HUES6 (cell line): ENCODE measurements at regions not wholly inside any gene's neighbourhood (a gene's known extent, or its start where the extent isn't known, plus 50 kb on each side); places are given as distances from the start of the nearest gene placed in this dataset.
"Not testable (repeated sequence)": the region's sequence is repeated elsewhere in the genome, so short reads cannot be mapped to it uniquely, and the experiment has no call there.

Experiments
- H3K27ac ChIP-seq: 2 replicates; pipeline ENCODE4 v1.7.0; 2013; ENCODE audit warnings: low read depth, mild to moderate bottlenecking, low read length, inconsistent platforms
- H3K27me3 ChIP-seq: 2 replicates; pipeline ENCODE4 v1.6.1; 2013; ENCODE audit warnings: low read length; ENCODE audit not compliant: control insufficient read depth, insufficient read depth
- H3K36me3 ChIP-seq: 2 replicates; pipeline ENCODE4 v1.6.1; 2013; ENCODE audit warnings: low read length; ENCODE audit not compliant: control insufficient read depth, insufficient read depth
- H3K4me1 ChIP-seq: 2 replicates; pipeline ENCODE4 v1.6.1; 2013; ENCODE audit warnings: low read length; ENCODE audit not compliant: control insufficient read depth, insufficient read depth
- H3K4me3 ChIP-seq: 2 replicates; pipeline ENCODE4 v1.5.1; 2013; ENCODE audit warnings: low read depth, low read length
- H3K9ac ChIP-seq: one replicate; pipeline ENCODE4 v1.6.1; 2013; ENCODE audit warnings: mild to moderate bottlenecking, low read length
- H3K9me3 ChIP-seq: 2 replicates; pipeline ENCODE4 v1.6.1; 2013; ENCODE audit warnings: low read depth, low read length; ENCODE audit not compliant: control insufficient read depth, insufficient read depth

DNA sequence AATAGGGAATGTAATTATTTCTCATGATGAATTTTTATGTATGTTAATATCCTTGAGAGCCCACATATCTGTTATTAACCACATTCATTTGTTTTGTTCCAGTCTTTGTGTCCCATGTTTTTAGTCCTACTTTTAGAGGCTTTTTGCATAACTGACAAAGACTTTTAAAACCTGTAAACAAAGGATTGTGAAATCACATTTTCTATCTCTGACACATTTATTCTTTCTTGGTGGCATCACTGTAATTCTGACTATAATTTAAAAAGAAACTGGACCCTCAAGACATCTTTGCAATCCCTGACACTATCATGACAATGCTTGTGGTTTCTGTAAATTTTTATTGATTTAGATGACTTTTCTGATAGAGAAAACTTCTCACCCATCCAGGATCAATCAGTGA is 313.1 kb downstream of the SIPA1L2 start:
- Histone ChIP-seq H3K9ac (no peak overlapping the region), H3K9me3 (peaks cover 15% of the 10 kb centered on the region; the same call in 1 of the 2 replicates), H3K4me1 (no peaks in the 10 kb centered on the region; the same call in 1 of the 2 replicates)

DNA sequence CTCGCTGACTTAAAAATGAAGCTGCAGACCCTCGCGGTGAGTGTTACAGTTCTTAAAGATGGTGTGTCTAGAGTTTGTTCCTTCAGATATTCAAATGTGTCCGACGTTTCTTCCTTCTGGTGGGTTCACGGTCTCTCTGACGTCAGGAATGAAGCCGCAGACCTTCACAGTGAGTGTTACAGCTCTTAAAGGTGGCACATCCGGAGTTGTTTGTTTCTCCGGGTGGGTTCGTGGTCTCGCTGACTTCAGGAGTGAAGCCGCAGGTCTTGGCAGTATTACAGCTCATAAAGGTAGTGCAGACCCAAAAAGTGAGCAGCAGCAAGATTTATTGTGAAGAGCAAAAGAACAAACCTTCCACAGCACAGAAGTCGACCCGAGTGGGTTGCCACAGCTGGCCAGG is 316.1 kb downstream of the SIPA1L2 start:
- not testable (repeated sequence) for H3K9ac ChIP-seq

More for the DNA sequence above, 313.1 kb downstream of the SIPA1L2 start:
- Histone ChIP-seq H3K36me3 (no peaks in the 10 kb centered on the region), H3K27ac (no peak overlapping the region), H3K4me3 (no peak overlapping the region), H3K27me3 (no peaks in the 10 kb centered on the region)

DNA sequence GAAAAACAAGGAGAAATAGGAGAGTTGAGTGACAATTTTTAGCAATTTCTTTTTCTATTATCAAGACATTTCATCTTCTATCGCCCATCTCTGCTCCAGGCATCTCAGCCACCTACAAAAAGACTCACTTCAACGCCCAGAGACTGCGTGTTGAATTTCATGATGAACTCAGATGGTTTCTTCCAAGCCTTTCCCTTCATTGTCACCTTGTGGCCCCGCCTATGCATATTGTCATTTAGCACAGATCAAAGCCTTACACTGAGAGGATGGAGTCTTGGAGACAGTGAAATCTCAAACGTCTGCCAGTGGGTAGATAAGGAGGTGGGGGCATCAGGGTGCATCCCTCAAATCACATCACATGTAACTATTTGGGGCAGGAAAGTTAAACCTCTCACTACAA is 319.4 kb downstream of the SIPA1L2 start:
- Histone ChIP-seq H3K9me3 (peaks cover 9% of the 10 kb centered on the region; the same call in 1 of the 2 replicates), H3K27ac (no peak overlapping the region), H3K9ac (no peak overlapping the region), H3K4me1 (peaks cover 18% of the 10 kb centered on the region), H3K4me3 (no peak overlapping the region), H3K27me3 (no peaks in the 10 kb centered on the region), H3K36me3 (no peaks in the 10 kb centered on the region)

More for the DNA sequence above, 316.1 kb downstream of the SIPA1L2 start:
- H3K27me3 ChIP-seq, H3K36me3 ChIP-seq, H3K4me1 ChIP-seq, H3K4me3 ChIP-seq, H3K27ac ChIP-seq: not testable (repeated sequence)
- H3K9me3 ChIP-seq: peaks cover 15% of the 10 kb centered on the region; the same call in 1 of the 2 replicates

DNA sequence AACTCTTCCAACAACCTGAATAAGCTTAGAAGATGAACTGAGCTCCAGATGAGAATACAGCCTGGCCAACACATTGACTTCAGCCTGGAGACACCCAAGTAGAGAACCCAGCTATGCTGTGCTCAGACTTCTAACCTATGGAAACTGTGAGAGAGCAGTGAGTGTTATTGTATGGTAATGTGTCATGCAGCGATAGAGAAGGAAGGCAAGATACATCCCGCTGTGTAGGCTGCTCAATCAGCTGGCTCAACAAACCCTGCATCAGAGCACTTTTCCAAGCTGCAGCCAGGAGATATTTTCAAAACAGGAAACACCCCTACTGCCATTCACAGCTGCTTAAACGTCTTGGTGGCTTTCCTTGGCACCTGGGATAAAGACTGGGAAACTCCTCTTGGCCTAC is 321.3 kb downstream of the SIPA1L2 start:
- Histone ChIP-seq H3K4me1 (peaks cover 22% of the 10 kb centered on the region), H3K27ac (no peak overlapping the region), H3K4me3 (no peak overlapping the region), H3K9ac (no peak overlapping the region), H3K9me3 (peaks cover 6% of the 10 kb centered on the region; the same call in 1 of the 2 replicates), H3K36me3 (no peaks in the 10 kb centered on the region), H3K27me3 (no peaks in the 10 kb centered on the region)

DNA sequence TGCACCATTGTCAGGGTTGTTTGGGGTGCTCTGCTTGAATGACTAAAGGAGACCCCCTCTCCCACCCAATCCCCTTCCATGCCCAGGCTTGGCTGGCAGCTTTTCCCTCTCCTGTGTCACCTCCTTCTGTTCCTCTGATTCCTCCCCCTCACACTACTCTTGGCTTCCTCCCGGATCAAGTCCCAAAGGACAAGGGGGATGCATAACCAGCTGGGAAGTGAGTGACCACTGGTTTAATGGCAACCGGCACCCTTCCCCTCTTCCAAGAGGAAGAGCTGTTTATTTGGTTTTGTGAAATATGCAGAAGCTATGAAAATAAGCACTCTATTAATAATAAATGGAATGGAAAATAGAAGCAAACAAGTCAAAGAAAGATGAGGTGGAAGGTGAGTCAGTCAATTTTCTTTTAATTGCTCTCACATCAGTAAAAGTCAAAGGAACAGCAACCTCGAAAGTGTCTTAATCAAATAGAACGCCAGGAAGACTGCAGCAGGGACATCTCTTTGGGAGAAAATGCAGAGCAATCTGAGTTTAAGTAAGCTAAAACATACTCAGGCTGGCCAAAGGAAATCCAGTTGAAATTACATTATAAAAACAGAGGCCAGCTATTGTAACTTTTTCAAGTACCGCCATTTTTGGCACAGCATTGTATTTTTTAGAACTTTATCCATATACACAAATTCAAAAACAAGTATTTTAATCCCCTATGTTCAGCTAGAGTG is 322.5 kb downstream of the SIPA1L2 start:
- Histone ChIP-seq H3K36me3 (no peaks in the 10 kb centered on the region), H3K27ac (no peak overlapping the region), H3K4me1 (peaks cover 23% of the 10 kb centered on the region), H3K4me3 (no peak overlapping the region), H3K27me3 (no peaks in the 10 kb centered on the region), H3K9me3 (no peaks in the 10 kb centered on the region), H3K9ac (no peak overlapping the region)

DNA sequence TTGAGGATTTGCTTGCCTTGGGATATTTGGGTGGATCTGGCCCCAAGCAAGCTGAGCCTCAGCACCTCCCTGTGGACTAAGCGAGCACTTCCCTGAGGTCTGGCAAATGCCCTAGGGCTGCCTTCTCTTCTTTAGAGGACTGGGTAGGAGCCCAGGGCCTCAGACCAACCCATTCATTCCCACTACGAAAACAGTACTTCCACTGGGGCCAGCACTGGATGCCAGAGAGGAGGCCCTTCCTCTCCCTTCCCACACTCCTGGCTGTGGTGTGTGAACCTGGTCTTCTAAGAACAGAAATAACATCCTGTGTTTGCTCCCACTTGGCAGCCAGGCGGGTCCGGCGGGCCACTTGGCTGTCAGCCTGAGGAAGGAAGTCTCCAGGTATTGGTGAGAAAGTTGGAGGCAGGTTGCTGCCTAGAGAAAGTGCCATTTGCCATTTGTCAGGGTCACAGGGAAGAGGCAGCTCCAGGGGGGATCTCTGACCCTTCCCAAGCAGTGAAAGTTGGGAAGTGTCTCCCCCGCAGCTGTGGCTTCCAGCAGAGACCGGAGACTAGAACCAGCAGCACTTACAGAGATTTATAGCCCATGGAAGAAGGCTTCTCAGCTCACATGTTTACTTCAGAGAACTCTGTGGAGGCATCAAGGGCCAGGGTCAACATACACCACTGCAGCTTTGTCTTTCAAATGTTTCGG is 323.5 kb downstream of the SIPA1L2 start:
- H3K27me3 ChIP-seq: no peaks in the 10 kb centered on the region
- no peak overlapping the region for H3K9ac ChIP-seq
- H3K4me3 ChIP-seq: no peak overlapping the region
- no peaks in the 10 kb centered on the region for H3K9me3 ChIP-seq
- H3K36me3 ChIP-seq: no peaks in the 10 kb centered on the region
- H3K27ac ChIP-seq: no peak overlapping the region
- H3K4me1 ChIP-seq: peaks cover 25% of the 10 kb centered on the region

DNA sequence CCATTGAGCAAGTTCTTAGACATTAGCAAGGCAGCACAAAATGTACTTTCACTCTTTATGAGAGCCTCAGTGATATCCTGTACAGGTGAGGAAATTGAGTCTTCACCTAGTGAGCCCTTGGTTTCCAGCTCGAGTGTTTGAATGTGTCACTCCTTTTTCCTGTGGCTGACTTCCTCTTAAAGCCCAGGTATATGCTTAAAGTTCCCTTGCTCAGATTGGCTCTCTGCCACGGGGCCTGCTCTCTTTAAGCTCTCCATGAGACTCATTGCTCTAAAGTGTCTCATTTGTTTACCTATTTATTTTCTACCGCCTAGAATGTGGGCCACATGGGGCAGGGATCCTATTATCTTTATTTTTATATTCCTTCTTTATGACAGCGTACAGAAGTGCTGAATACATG is 324.9 kb downstream of the SIPA1L2 start:
- no peaks in the 10 kb centered on the region for H3K36me3 ChIP-seq
- no peak overlapping the region for H3K4me3 ChIP-seq
- H3K27ac ChIP-seq: no peak overlapping the region
- no peaks in the 10 kb centered on the region for H3K27me3 ChIP-seq
- H3K9me3 ChIP-seq: no peaks in the 10 kb centered on the region
- peaks cover 24% of the 10 kb centered on the region for H3K4me1 ChIP-seq
- H3K9ac ChIP-seq: no peak overlapping the region

DNA sequence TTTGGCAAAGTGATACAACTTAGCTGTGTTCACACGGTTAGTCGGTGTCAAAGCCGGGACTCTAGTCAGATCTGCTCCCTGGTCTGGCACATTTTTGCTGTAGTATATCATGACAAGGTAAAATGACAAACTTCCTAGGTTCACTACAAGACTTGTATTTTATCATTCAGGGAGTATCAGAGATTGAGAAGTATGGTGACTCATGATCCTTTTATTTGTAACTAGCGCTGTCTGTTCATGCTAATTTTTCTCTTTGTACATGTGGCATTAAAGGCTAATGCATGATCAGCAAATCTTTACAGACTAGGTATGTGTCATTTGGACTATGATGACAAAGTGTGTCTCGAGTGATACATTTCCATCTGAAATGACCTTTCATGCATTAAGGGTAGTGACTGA is 326.7 kb downstream of the SIPA1L2 start:
- Histone ChIP-seq H3K9ac (no peak overlapping the region), H3K27ac (no peak overlapping the region), H3K4me3 (no peak overlapping the region), H3K27me3 (no peaks in the 10 kb centered on the region), H3K9me3 (no peaks in the 10 kb centered on the region), H3K4me1 (peaks cover 24% of the 10 kb centered on the region), H3K36me3 (no peaks in the 10 kb centered on the region)

DNA sequence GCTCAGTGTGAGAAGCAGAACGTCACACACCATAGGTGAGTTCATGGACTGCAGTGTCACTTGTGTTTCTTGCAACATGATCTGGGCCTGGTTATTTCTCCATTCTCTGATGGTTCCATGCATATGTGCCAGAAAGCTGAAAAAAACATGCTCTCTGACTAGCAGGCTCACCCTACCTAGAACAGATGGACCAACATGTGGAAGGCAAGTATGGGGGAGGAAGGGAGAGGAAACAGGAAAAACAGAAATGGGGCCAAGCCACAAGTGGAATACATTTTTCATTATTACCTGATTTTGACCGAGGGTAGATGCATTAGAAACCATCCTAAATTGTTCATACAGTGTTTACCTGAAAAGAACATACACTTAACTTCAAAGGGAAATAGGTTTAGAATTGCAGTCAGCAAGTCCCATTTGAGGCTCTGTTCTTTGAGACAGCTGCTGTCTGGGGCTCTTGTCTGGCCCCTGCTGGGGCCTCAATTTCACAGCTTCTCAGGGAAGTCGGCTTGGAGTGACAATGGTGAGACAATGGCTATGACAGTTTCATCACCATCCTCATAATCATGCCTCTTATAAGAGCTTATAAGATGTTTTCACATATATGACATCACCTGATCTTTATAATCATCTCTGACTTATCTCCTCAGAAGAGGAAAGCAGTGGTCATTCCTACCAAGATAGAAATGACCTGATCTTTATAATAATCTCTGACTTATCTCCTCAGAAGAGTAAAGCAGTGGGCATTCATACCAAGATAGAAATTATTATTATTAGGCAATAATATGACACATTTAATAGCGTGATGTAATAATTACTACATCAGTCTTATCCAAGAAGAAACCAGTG is 327.3 kb downstream of the SIPA1L2 start:
- peaks cover 24% of the 10 kb centered on the region for H3K4me1 ChIP-seq

DNA sequence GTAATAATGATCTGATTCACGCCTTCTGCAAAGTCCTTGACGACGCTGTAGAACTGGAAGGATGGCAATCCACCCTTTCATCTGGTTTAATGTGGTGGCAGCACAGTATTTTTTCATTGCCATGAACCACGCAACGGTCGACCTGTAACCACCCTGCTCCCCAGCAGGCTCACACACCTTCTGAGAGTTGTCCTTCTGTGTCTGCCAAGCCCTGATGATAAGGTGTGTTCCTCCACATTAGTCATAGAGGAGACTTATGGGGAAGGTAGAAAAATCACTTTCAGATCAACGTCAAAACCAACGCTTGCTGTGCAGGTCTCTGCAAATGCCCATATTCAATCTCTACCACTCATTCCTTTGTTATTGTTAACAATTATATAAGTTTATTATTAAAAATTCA is 328.7 kb downstream of the SIPA1L2 start:
- Histone ChIP-seq H3K4me3 (no peak overlapping the region), H3K9ac (no peak overlapping the region), H3K9me3 (no peaks in the 10 kb centered on the region), H3K27me3 (no peaks in the 10 kb centered on the region), H3K27ac (no peak overlapping the region), H3K36me3 (no peaks in the 10 kb centered on the region), H3K4me1 (peaks cover 10% of the 10 kb centered on the region)

More for the DNA sequence above, 327.3 kb downstream of the SIPA1L2 start:
- H3K36me3 ChIP-seq: no peaks in the 10 kb centered on the region
- H3K9ac ChIP-seq: no peak overlapping the region
- H3K27me3 ChIP-seq: no peaks in the 10 kb centered on the region
- no peak overlapping the region for H3K4me3 ChIP-seq
- H3K27ac ChIP-seq: no peak overlapping the region
- no peaks in the 10 kb centered on the region for H3K9me3 ChIP-seq

DNA sequence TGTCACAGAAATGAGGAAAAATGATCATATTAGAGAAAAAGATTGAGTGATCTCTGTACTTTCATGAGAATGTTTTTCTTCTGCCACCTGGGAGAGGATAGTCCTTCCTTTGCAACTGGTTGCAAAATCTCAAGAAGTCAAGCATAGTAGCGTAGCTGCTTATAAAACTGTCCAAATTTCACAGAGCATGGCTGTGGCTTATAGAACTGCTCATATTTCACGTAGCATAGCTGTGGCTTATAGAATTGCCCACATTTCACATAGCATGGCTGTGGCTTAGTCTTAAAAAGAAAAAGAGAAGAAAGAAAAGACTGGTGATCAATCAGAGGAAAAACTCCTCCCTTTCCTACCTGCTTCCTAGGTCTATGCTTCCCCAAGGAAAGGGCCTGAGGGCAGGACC is 329.5 kb downstream of the SIPA1L2 start:
- H3K27ac ChIP-seq: no peak overlapping the region
- H3K27me3 ChIP-seq: no peaks in the 10 kb centered on the region
- H3K9ac ChIP-seq: no peak overlapping the region
- H3K4me3 ChIP-seq: no peak overlapping the region
- H3K9me3 ChIP-seq: no peaks in the 10 kb centered on the region
- peaks cover 9% of the 10 kb centered on the region; the same call in 1 of the 2 replicates for H3K4me1 ChIP-seq
- H3K36me3 ChIP-seq: no peaks in the 10 kb centered on the region
